Hepatocyte (in vitro differentiated cells): ENCODE measurements at regions not wholly inside any gene's neighbourhood (a gene's known extent, or its start where the extent isn't known, plus 50 kb on each side); places are given as distances from the start of the nearest gene placed in this dataset.

ENCODE experiments used
- DNase-seq: peaks from one replicate; pipeline ENCODE4 v3.0.0-alpha.2; 2016; ENCODE audit warnings: low spot score
- H2AFZ ChIP-seq: fragments of 200-600 bp; sonication (generic); 2 replicates; pipeline ENCODE4 v1.6.0; 2016; ENCODE audit warnings: antibody characterized with exemption, mild to moderate bottlenecking
- H3K27ac ChIP-seq: fragments of 200-600 bp; sonication (generic); 2 replicates; pipeline ENCODE4 v1.5.1; 2016; ENCODE audit warnings: mild to moderate bottlenecking
- H3K27me3 ChIP-seq: fragments of 200-600 bp; sonication (generic); 2 replicates; pipeline ENCODE4 v1.6.1; 2016
- H3K36me3 ChIP-seq: fragments of 200-600 bp; sonication (generic); replicated peaks from 2 replicates; pipeline ENCODE4 v1.5.1; 2016; ENCODE audit warnings: low read depth; ENCODE audit not compliant: insufficient read depth
- H3K4me1 ChIP-seq: fragments of 200-600 bp; sonication (generic); 2 replicates; pipeline ENCODE4 v1.5.1; 2016; ENCODE audit warnings: mild to moderate bottlenecking, moderate library complexity; ENCODE audit not compliant: insufficient read depth
- H3K4me2 ChIP-seq: fragments of 200-600 bp; sonication (generic); 2 replicates; pipeline ENCODE4 v1.6.0; 2016
- H3K4me3 ChIP-seq: fragments of 200-600 bp; sonication (generic); 2 replicates; pipeline ENCODE4 v1.5.1; 2016; ENCODE audit warnings: mild to moderate bottlenecking
- H3K79me2 ChIP-seq: fragments of 200-600 bp; sonication (generic); 2 replicates; pipeline ENCODE4 v1.6.0; 2017; ENCODE audit warnings: mild to moderate bottlenecking
- H3K9me2 ChIP-seq: fragments of 200-600 bp; sonication (generic); replicated peaks from 2 replicates; pipeline ENCODE4 v1.6.0; 2017; ENCODE audit warnings: mild to moderate bottlenecking; ENCODE audit not compliant: insufficient read depth
- H3K9me3 ChIP-seq: fragments of 200-600 bp; sonication (generic); 2 replicates; pipeline ENCODE4 v1.5.1; 2016; ENCODE audit warnings: low read depth, mild to moderate bottlenecking
- H4K20me1 ChIP-seq: fragments of 200-600 bp; sonication (generic); 2 replicates; pipeline ENCODE4 v1.6.0; 2016; ENCODE audit warnings: mild to moderate bottlenecking; ENCODE audit not compliant: insufficient read depth, poor library complexity, severe bottlenecking
- EZH2 ChIP-seq: fragments of 200-600 bp; sonication (generic); IDR thresholded peaks from 2 replicates; pipeline ENCODE4 v1.6.1; 2016; ENCODE audit warnings: antibody characterized with exemption, mild to moderate bottlenecking, borderline replicate concordance
- EZH2phosphoT487 ChIP-seq: fragments of 200-600 bp; sonication (generic); IDR thresholded peaks from one replicate; pipeline ENCODE4 v1.6.1; 2018; ENCODE audit warnings: antibody characterized with exemption, mild to moderate bottlenecking, low read depth, moderate library complexity; ENCODE audit not compliant: unreplicated experiment, severe bottlenecking
- WGBS: methylation state at CpG from one replicate; pipeline ENCODE4 v1.1.6; 2016; ENCODE audit warnings: low lambda C conversion rate; ENCODE audit errors: missing lambda C conversion rate; 5-methylcytosine and 5-hydroxymethylcytosine counted together
- TF ChIP-seq, protein P1 (sequence below): fragments of 200-600 bp; sonication (generic); IDR thresholded peaks from 2 replicates; pipeline ENCODE4 v1.5.1; 2016; ENCODE audit warnings: antibody characterized with exemption, mild to moderate bottlenecking; ENCODE audit not compliant: poor library complexity

DNA sequence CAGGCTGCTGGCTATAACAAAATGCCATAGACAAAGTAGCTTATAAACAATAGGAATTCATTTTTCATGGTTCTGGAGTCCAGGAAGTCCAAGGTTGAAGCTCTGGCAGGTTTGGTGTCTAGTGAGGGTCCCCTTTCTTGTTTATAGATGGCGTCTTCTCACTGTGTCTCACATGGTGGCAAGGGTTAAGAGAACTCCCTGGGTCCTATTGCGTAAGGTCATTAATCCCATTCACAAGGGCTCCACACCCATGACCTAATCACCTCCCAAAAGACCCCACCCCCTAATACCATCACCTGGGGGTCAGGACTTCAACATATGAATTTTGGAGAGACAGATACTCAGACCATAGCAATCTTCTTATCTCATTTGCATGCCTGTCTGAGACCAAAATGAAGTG lies 108.9 kb upstream of the USP25 start:
- 94% methylated on average over 2 of the region's 2 CpGs for WGBS
- no peaks in the 10 kb centered on the region for H3K36me3 ChIP-seq

DNA sequence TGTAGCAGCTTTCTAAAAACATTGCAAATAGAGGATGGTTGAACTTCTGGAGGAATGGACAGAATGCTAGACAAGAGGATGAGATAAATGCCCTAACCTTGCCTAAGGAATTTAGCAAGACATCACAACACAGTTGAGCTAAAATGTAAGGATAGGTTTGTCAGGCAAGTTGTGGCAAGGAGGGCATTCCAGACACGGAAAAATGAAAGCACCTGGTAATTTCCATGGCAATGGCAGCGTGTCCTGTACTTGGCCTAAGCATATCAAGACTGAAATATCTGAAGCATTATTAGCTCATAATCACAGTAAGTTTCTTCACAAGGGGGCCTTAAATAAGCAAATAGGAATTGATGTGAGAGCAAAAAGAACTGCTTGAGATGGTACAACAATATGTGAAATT lies 105.1 kb upstream of the USP25 start:
- H3K9me2 ChIP-seq: no peaks in the 10 kb centered on the region
- peaks cover 15% of the 10 kb centered on the region for H3K4me1 ChIP-seq
- H3K79me2 ChIP-seq: no peaks in the 10 kb centered on the region
- H3K4me3 ChIP-seq: no peak overlapping the region
- no peak for TF ChIP-seq EZH2
- TF ChIP-seq EZH2phosphoT487: no peak
- TF ChIP-seq, protein P1, sequence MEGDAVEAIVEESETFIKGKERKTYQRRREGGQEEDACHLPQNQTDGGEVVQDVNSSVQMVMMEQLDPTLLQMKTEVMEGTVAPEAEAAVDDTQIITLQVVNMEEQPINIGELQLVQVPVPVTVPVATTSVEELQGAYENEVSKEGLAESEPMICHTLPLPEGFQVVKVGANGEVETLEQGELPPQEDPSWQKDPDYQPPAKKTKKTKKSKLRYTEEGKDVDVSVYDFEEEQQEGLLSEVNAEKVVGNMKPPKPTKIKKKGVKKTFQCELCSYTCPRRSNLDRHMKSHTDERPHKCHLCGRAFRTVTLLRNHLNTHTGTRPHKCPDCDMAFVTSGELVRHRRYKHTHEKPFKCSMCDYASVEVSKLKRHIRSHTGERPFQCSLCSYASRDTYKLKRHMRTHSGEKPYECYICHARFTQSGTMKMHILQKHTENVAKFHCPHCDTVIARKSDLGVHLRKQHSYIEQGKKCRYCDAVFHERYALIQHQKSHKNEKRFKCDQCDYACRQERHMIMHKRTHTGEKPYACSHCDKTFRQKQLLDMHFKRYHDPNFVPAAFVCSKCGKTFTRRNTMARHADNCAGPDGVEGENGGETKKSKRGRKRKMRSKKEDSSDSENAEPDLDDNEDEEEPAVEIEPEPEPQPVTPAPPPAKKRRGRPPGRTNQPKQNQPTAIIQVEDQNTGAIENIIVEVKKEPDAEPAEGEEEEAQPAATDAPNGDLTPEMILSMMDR: no peak
- H3K4me2 ChIP-seq: no peak overlapping the region
- no peaks in the 10 kb centered on the region for H4K20me1 ChIP-seq
- H2AFZ ChIP-seq: no peak overlapping the region
- H3K9me3 ChIP-seq: no peaks in the 10 kb centered on the region
- no peaks in the 10 kb centered on the region for H3K27me3 ChIP-seq
- H3K36me3 ChIP-seq: no peaks in the 10 kb centered on the region
- WGBS: 95% methylated on average over 2 of the region's 2 CpGs
- H3K27ac ChIP-seq: no peak overlapping the region
- no peak for DNase-seq

More for the DNA sequence above, 108.9 kb upstream of the USP25 start:
- DNase-seq: no peak
- TF ChIP-seq EZH2 (no peak), EZH2phosphoT487 (no peak)
- TF ChIP-seq, protein P1: no peak
- H3K9me3 ChIP-seq: no peaks in the 10 kb centered on the region
- H3K4me3 ChIP-seq: no peak overlapping the region
- H3K4me2 ChIP-seq: no peak overlapping the region
- H3K9me2 ChIP-seq: no peaks in the 10 kb centered on the region
- H3K79me2 ChIP-seq: no peaks in the 10 kb centered on the region
- H2AFZ ChIP-seq: no peak overlapping the region
- no peaks in the 10 kb centered on the region for H4K20me1 ChIP-seq
- H3K27ac ChIP-seq: no peak overlapping the region
- peaks cover 5% of the 10 kb centered on the region for H3K4me1 ChIP-seq
- H3K27me3 ChIP-seq: no peaks in the 10 kb centered on the region

DNA sequence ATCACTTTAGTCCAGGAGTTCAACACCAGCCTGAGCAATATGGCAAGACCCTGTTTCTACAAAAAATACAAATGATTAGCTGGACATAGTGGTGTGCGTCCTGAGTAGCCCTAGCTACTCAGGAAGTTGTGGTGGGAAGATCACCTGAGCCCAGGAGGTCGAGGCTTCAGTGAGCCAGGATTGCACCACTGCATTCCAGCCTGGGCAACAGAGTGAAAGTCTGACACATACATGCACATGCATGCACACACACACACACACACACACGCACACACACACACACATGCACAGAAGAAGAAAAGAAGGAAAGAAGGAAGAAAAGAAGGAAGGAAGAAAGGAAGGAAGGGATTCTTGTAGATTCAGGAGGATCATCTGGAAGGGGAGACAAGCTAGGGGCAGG lies 104.4 kb upstream of the USP25 start:
- no peaks in the 10 kb centered on the region for H3K27me3 ChIP-seq
- no peaks in the 10 kb centered on the region for H4K20me1 ChIP-seq
- 87% methylated on average over 3 of the region's 3 CpGs for WGBS
- H3K4me3 ChIP-seq: no peak overlapping the region
- no peak overlapping the region for H3K27ac ChIP-seq
- no peak for DNase-seq
- H3K9me2 ChIP-seq: no peaks in the 10 kb centered on the region
- no peaks in the 10 kb centered on the region for H3K9me3 ChIP-seq
- no peaks in the 10 kb centered on the region for H3K79me2 ChIP-seq
- H3K36me3 ChIP-seq: no peaks in the 10 kb centered on the region
- TF ChIP-seq EZH2 (no peak), EZH2phosphoT487 (no peak)
- TF ChIP-seq, protein P1: no peak
- H2AFZ ChIP-seq: no peak overlapping the region
- peaks cover 15% of the 10 kb centered on the region for H3K4me1 ChIP-seq
- H3K4me2 ChIP-seq: no peak overlapping the region

DNA sequence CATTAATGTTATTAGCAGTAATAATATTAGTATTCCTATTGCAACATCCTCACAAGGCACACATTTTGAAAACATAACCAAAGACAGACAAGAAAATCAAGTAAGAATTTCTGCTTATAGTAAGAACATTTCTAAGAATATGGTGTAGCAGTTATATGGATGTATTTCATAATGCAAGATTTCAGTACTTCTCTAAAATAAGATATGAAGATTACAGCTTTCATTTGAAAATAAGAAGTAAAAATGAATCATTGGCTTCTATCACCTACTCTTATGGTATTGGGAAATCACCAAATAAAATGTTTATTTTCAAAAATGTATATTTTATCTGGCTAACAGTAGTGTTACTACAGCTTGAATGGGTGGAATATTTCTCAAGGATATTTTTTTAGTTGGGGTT lies 103.8 kb upstream of the USP25 start:
- DNase-seq: no peak
- Histone ChIP-seq H3K36me3 (no peaks in the 10 kb centered on the region), H3K27me3 (no peaks in the 10 kb centered on the region), H3K27ac (no peak overlapping the region), H3K79me2 (no peaks in the 10 kb centered on the region), H3K4me3 (no peak overlapping the region), H3K4me2 (no peak overlapping the region), H3K9me2 (no peaks in the 10 kb centered on the region), H4K20me1 (no peaks in the 10 kb centered on the region), H3K9me3 (no peaks in the 10 kb centered on the region), H2AFZ (no peak overlapping the region), H3K4me1 (peaks cover 15% of the 10 kb centered on the region)
- TF ChIP-seq EZH2 (no peak), EZH2phosphoT487 (no peak)
- TF ChIP-seq, protein P1: no peak
